GM10266 (cell line): ENCODE measurements at regions not wholly inside any gene's neighbourhood (a gene's known extent, or its start where the extent isn't known, plus 50 kb on each side); places are given as distances from the start of the nearest gene placed in this dataset.

ENCODE experiments used
- DNase-seq: peaks from one replicate; pipeline ENCODE4 v3.0.0; 2012; ENCODE audit errors: extremely low spot score
- TF ChIP-seq, protein P1 (sequence below): IDR thresholded peaks from 2 replicates; pipeline ENCODE4 v1.5.1; 2012; ENCODE audit warnings: mild to moderate bottlenecking, low read depth; ENCODE audit not compliant: control insufficient read depth, insufficient read depth; ENCODE audit errors: missing control alignments

DNA sequence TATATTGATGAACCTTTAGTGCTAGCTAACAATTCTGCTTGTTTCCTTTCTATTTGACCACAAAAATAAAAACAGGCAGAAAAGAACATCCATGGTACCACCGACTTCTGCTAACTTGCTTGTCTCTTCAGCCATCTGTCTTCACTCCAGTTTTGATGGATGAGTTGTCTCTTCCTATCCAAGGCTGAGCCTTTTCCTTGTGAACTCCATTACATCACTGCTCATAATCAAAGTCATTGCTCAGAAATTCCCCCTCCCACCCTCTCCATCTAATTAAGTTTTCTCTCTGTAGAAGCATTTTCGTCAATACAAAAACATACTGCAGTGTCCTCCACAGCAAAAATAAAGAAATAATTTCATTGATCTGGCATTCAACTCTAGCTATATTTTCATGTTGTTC, 184.4 kb downstream of the SPCS3 start:
- TF ChIP-seq, protein P1, sequence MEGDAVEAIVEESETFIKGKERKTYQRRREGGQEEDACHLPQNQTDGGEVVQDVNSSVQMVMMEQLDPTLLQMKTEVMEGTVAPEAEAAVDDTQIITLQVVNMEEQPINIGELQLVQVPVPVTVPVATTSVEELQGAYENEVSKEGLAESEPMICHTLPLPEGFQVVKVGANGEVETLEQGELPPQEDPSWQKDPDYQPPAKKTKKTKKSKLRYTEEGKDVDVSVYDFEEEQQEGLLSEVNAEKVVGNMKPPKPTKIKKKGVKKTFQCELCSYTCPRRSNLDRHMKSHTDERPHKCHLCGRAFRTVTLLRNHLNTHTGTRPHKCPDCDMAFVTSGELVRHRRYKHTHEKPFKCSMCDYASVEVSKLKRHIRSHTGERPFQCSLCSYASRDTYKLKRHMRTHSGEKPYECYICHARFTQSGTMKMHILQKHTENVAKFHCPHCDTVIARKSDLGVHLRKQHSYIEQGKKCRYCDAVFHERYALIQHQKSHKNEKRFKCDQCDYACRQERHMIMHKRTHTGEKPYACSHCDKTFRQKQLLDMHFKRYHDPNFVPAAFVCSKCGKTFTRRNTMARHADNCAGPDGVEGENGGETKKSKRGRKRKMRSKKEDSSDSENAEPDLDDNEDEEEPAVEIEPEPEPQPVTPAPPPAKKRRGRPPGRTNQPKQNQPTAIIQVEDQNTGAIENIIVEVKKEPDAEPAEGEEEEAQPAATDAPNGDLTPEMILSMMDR: no peak
- no peak for DNase-seq

- TF ChIP-seq, protein P1: no peak
- DNase-seq: no peak
Observed at GRCh38 chr4:176507845-176508533, 188.2 kb downstream of the SPCS3 start.

DNA sequence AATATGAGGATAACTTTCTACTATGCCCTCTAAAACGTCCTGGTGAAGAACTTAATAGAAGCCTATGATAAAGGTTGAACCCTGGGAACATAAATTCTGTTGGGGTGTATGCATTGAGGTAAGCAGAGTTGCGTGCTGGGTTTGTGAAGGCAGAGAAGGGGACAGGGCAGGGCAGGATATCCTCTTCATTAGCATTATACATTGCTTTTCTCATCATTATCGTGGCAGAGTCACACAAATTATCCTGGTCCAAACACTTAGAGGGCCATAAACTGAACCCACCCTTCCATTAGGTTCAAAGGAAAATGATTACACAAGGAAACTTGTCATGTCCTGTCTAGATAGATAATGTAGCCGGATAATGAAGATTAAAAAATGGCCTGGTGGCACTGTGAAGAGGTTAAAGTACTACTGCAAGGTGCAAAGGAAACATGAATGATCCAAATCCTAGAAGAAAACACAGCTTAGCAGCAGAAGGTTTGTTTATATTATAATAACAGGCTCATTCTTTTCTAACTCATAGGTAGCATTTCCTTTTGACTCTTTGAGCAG, 189.1 kb downstream of the SPCS3 start:
- DNase-seq: no peak
- TF ChIP-seq, protein P1: no peak

- TF ChIP-seq, protein P1: no peak
- DNase-seq: no peak
Observed at GRCh38 chr4:176525576-176525975, 205.8 kb downstream of the SPCS3 start.

DNA sequence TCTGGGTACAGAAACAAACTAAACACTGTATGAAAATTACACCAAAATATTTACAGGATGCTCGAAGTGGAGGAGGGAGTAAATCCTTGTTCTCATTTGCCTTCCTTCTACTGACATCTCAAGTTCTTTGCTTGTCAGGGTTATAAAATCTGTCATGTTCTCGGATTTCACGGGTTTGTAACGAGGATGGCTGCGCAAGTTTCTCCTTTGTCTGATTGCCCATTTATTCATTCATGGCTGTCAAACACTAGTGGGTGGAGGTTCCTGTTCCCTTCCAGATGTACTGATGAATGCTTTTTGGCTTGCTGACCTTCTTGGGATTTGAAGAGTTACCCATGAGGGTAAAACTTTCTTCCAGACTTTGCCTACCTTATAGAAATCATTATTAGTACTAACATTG, 206.9 kb downstream of the SPCS3 start:
- TF ChIP-seq, protein P1: no peak

GRCh38 chr4:176529574-176529973, 209.8 kb downstream of the SPCS3 start:
- TF ChIP-seq, protein P1: no peak

More for the DNA sequence above, 206.9 kb downstream of the SPCS3 start:
- no peak for DNase-seq

DNA sequence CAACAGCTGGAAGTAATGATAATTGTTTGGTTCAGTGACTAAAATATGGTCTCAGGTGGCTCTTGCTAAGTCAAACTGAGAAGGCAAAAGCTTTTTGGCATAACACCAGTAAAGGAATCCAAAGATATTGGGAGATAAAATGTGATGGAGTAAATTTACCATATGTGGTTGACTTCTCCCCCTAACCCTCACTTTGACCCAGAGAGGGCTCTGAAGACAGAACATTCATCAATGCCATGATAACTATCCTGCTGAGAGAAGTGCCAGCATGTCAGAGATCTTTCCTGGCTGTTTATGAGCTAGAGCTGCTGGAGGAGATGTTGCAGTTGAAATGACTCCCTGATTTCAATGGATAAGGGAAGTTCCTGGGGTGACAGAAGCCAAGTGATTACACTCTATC, 213.4 kb downstream of the SPCS3 start:
- DNase-seq: no peak
- TF ChIP-seq, protein P1: no peak

More at GRCh38 chr4:176529574-176529973, 209.8 kb downstream of the SPCS3 start:
- DNase-seq: no peak
